ENCODE measurements at regions not wholly inside any gene's neighbourhood (a gene's known extent, or its start where the extent isn't known, plus 50 kb on each side); places are given as distances from the start of the nearest gene placed in this dataset.

DNA sequence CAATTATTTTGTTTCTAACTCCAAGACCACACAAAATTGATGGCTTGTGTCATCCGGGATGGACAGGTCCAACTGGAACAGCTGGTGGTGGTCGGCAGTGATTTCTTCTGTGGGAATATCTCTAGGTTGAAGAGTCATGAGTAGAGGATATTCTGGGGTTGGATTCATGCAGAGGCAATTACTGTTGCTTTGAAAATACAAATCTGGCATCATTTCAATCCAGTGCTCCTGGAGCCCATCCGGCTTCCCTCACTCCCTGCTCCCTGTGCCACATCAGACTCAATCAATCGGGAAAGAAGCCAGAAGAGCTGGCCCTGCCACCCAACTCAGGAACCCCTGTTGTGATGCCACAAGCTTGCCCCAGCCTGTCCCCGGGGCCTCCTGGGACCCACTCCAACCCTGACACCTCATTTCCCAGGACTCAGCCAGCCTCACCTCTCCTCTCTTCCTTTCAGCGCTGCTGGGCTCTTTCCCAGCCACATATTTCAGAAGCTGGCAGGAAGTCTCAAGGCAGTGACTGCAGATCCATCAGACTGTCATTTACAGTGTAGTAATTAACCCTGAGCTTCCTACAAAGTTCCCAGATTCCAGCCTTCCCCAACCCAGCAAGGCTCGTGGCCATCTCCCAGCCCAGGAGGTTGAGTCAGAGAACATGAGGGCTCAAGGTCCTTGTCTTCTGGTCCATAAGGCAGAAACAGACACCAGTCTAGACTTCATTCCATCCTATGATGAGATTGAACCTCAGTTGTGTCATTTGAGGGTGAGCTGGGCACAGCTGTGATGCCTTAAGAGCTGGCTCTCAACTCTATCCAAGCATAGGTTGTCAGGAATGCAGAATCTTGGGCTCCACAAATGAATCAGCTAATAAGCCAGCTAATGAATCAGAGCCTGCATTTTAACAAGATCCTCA is 114.0 kb downstream of the FAM174B start:
- H3K4me1 ChIP-seq, result no peaks in the 10 kb centered on the region
- H3K9me3 ChIP-seq, result no peaks in the 10 kb centered on the region
- intact Hi-C loops (cut with DNase I; ENCODE audit: low total_unique reads), result no loop called here
- DNase-seq, result no peak
- no peak for TF ChIP-seq EP300 (IDR thresholded peaks at IDR 0.05)
- TF ChIP-seq POLR2AphosphoS5 (IDR thresholded peaks at IDR 0.05), result no peak
- TF ChIP-seq, protein P1, sequence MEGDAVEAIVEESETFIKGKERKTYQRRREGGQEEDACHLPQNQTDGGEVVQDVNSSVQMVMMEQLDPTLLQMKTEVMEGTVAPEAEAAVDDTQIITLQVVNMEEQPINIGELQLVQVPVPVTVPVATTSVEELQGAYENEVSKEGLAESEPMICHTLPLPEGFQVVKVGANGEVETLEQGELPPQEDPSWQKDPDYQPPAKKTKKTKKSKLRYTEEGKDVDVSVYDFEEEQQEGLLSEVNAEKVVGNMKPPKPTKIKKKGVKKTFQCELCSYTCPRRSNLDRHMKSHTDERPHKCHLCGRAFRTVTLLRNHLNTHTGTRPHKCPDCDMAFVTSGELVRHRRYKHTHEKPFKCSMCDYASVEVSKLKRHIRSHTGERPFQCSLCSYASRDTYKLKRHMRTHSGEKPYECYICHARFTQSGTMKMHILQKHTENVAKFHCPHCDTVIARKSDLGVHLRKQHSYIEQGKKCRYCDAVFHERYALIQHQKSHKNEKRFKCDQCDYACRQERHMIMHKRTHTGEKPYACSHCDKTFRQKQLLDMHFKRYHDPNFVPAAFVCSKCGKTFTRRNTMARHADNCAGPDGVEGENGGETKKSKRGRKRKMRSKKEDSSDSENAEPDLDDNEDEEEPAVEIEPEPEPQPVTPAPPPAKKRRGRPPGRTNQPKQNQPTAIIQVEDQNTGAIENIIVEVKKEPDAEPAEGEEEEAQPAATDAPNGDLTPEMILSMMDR (IDR thresholded peaks at IDR 0.05), result no peak
- TF ChIP-seq POLR2A (IDR thresholded peaks at IDR 0.05), result no peak
- no peaks in the 10 kb centered on the region for H3K27me3 ChIP-seq
- WGBS, 5 donors, result 64 to 78% (median 74%) methylated on average over 7 of the region's 7 CpGs
- no peak overlapping the region for H3K4me3 ChIP-seq
- no peaks in the 10 kb centered on the region for H3K36me3 ChIP-seq
- H3K27ac ChIP-seq, result no peak overlapping the region

- 69 to 83% (median 76%) methylated on average over 3 of the region's 3 CpGs for WGBS, 5 donors
- Histone ChIP-seq H3K36me3 (no peaks in the 10 kb centered on the region), H3K27me3 (no peaks in the 10 kb centered on the region), H3K4me3 (no peak overlapping the region), H3K4me1 (no peaks in the 10 kb centered on the region), H3K9me3 (peaks cover 0 to 13% (median 4%) of the 10 kb centered on the region in 4 donors), H3K27ac (no peak overlapping the region)
- intact Hi-C loops (cut with DNase I; ENCODE audit: low total_unique reads), result loop anchor here (10.0 kb wide), 1 partner anchor 67 kb away; no protein-coding TSS in a partner anchor
- DNase-seq, result no peak
- TF ChIP-seq POLR2A (IDR thresholded peaks at IDR 0.05) (no peak), POLR2AphosphoS5 (IDR thresholded peaks at IDR 0.05) (no peak), EP300 (IDR thresholded peaks at IDR 0.05) (no peak)
- TF ChIP-seq, protein P1 (IDR thresholded peaks at IDR 0.05), result no peak
Measured at GRCh38 chr15:92538115-92538514, 117.5 kb downstream of the FAM174B start.

GRCh38 chr15:92533298-92533697 is 122.3 kb downstream of the FAM174B start:
- no peak overlapping the region for H3K4me3 ChIP-seq
- DNase-seq, result no peak
- no peaks in the 10 kb centered on the region for H3K4me1 ChIP-seq
- intact Hi-C loops (cut with DNase I; ENCODE audit: low total_unique reads), result loop anchor here (10.0 kb wide), 1 partner anchor 72 kb away; no protein-coding TSS in a partner anchor
- 46 to 84% (median 66%) methylated on average over 2 of the region's 2 CpGs for WGBS, 5 donors
- no peak overlapping the region for H3K27ac ChIP-seq
- H3K27me3 ChIP-seq, result peaks cover 0 to 5% (median 0%) of the 10 kb centered on the region in 3 donors
- no peaks in the 10 kb centered on the region for H3K36me3 ChIP-seq
- TF ChIP-seq POLR2A (IDR thresholded peaks at IDR 0.05) (no peak), EP300 (IDR thresholded peaks at IDR 0.05) (no peak), POLR2AphosphoS5 (IDR thresholded peaks at IDR 0.05) (no peak)
- TF ChIP-seq, protein P1 (IDR thresholded peaks at IDR 0.05), result no peak
- peaks cover 0 to 13% (median 4%) of the 10 kb centered on the region in 4 donors for H3K9me3 ChIP-seq

DNA sequence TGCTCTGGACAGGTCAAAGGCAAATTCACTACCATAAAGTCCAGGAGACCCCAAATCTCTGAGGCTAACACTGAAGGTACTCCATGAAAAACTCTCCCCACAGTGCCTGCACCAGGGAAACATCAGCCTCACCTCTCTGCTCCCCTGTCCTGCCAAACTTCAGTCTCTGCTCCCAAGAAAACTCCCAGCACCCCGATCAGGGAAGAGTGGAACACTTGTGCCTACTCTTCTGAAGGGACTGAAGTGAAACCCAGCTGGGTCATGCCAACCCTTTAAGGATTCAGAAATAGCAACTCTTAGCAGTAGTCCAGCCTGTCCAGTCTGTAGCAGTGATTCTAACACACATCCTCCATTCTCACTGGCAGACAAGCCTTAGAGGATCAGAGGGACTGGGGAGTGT is 124.2 kb downstream of the FAM174B start:
- DNase-seq, result no peak
- Histone ChIP-seq H3K27ac (no peak overlapping the region), H3K9me3 (peaks cover 0 to 13% (median 4%) of the 10 kb centered on the region in 4 donors), H3K27me3 (peaks cover 0 to 5% (median 0%) of the 10 kb centered on the region in 3 donors), H3K4me3 (no peak overlapping the region), H3K4me1 (peaks cover 0 to 8% (median 7%) of the 10 kb centered on the region in 4 donors), H3K36me3 (no peaks in the 10 kb centered on the region)
- no peak for TF ChIP-seq POLR2AphosphoS5 (IDR thresholded peaks at IDR 0.05)
- TF ChIP-seq POLR2A (IDR thresholded peaks at IDR 0.05), result no peak
- TF ChIP-seq, protein P1 (IDR thresholded peaks at IDR 0.05), result no peak
- no peak for TF ChIP-seq EP300 (IDR thresholded peaks at IDR 0.05)
- intact Hi-C loops (cut with DNase I; ENCODE audit: low total_unique reads), result loop anchor here (10.0 kb wide), 1 partner anchor 73 kb away; no protein-coding TSS in a partner anchor
- 40 to 91% (median 78%) methylated on average over 1 of the region's 1 CpG for whole genome bisulfite sequencing, 5 donors
